ENCODE measurements at regions not wholly inside any gene's neighbourhood (a gene's known extent, or its start where the extent isn't known, plus 50 kb on each side); places are given as distances from the start of the nearest gene placed in this dataset.
A peak's percentile ranks its signal among the peaks of the same experiment; 100 is the strongest.

- peak; percentile 43 for DNase-seq
These were observed 477.1 kb upstream of the SGCG start for GRCh38 chr13:22703601-22704209.

- no peak for DNase-seq
These were observed 472.8 kb upstream of the SGCG start for GRCh38 chr13:22707946-22708345.

GRCh38 chr13:22717036-22717435, 463.7 kb upstream of the SGCG start:
- DNase-seq, result no peak

- DNase-seq, result peak; percentile 22
These were observed 454.1 kb upstream of the SGCG start for GRCh38 chr13:22726726-22727125.

- no peak for DNase-seq
These were observed 445.5 kb upstream of the SGCG start for GRCh38 chr13:22735011-22735995.

- no peak for DNase-seq
These were observed 444.6 kb upstream of the SGCG start for GRCh38 chr13:22736084-22736767.

- no peak for DNase-seq
These were observed 444.0 kb upstream of the SGCG start for GRCh38 chr13:22736768-22737092.

GRCh38 chr13:22738357-22738756, 442.4 kb upstream of the SGCG start:
- no peak for DNase-seq

GRCh38 chr13:22740264-22740663, 440.5 kb upstream of the SGCG start:
- peak; percentile 30 for DNase-seq

- DNase-seq, result no peak
These were observed 435.9 kb upstream of the SGCG start for GRCh38 chr13:22744688-22745452.

- no peak for DNase-seq
These were observed 431.8 kb upstream of the SGCG start for GRCh38 chr13:22748866-22749577.

GRCh38 chr13:22749626-22750025, 431.2 kb upstream of the SGCG start:
- DNase-seq, result no peak

- peak; percentile 29 for DNase-seq
These were observed 423.2 kb upstream of the SGCG start for GRCh38 chr13:22757530-22758120.

GRCh38 chr13:22758245-22758644, 422.5 kb upstream of the SGCG start:
- DNase-seq, result no peak

GRCh38 chr13:22761709-22762108, 419.1 kb upstream of the SGCG start:
- DNase-seq, result no peak

- DNase-seq, result no peak
These were observed 415.2 kb upstream of the SGCG start for GRCh38 chr13:22765547-22765946.

GRCh38 chr13:22770891-22771290, 409.9 kb upstream of the SGCG start:
- no peak for DNase-seq

- DNase-seq, result no peak
These were observed 407.3 kb upstream of the SGCG start for GRCh38 chr13:22773465-22773864.

- DNase-seq, result no peak
These were observed 404.2 kb upstream of the SGCG start for GRCh38 chr13:22776394-22777186.

GRCh38 chr13:22777207-22777606, 403.6 kb upstream of the SGCG start:
- no peak for DNase-seq

- DNase-seq, result no peak
These were observed 391.7 kb upstream of the SGCG start for GRCh38 chr13:22789027-22789593.

Measured in NCI-H1092 treated with DMSO at 0.1 percent for 48 hours (cell line).